ENCODE measurements at regions not wholly inside any gene's neighbourhood (a gene's known extent, or its start where the extent isn't known, plus 50 kb on each side); places are given as distances from the start of the nearest gene placed in this dataset.

DNA sequence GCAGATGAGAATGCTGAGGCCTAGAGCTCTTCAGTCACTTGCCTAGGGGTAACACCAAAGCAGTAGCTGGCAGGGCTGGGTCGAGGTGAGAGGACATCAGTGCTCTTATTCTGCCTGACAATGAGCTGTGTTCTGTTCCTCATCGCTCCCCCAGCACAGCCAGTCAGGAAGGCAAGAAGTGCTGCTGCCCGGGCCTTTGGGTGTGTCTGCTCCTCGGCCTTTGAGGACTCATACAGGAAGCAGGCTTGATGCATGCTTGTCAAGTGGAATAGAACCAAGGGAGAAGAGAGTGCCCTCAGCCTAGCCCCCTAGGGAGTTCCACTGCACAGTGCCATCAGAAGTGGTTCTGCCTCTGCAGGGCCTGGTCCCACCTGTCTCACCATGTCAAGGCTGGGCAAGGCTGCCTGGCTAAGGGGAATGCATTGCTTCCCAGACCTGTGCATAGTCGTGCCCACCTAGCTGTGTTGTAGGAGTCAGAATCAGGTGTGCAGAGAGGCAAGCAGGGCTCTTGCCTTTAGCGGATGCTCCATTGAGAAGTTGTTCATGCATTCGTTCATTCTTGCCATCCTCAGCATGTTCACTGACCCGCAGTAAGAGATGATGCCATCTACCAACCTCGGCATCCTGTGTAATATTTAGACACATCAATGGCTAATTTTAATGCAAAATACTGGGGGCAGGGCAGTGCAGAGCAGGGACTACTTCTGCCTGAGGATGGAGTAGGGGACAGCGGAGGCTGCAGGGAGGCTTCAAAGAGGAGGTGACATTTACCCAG is 156.6 kb downstream of the RPS24 start:
- Mint-ChIP-seq H3K36me3 (ENCODE audit: unreplicated experiment) (no peaks in the 10 kb centered on the region), H3K9me3 (ENCODE audit: unreplicated experiment) (no peaks in the 10 kb centered on the region), H3K4me3 (ENCODE audit: unreplicated experiment) (no peak overlapping the region), H3K27me3 (ENCODE audit: unreplicated experiment) (no peaks in the 10 kb centered on the region), H3K27ac (ENCODE audit: unreplicated experiment) (no peak overlapping the region), H3K4me1 (ENCODE audit: low read depth, unreplicated experiment) (no peaks in the 10 kb centered on the region)
- TF ChIP-seq, protein P1, sequence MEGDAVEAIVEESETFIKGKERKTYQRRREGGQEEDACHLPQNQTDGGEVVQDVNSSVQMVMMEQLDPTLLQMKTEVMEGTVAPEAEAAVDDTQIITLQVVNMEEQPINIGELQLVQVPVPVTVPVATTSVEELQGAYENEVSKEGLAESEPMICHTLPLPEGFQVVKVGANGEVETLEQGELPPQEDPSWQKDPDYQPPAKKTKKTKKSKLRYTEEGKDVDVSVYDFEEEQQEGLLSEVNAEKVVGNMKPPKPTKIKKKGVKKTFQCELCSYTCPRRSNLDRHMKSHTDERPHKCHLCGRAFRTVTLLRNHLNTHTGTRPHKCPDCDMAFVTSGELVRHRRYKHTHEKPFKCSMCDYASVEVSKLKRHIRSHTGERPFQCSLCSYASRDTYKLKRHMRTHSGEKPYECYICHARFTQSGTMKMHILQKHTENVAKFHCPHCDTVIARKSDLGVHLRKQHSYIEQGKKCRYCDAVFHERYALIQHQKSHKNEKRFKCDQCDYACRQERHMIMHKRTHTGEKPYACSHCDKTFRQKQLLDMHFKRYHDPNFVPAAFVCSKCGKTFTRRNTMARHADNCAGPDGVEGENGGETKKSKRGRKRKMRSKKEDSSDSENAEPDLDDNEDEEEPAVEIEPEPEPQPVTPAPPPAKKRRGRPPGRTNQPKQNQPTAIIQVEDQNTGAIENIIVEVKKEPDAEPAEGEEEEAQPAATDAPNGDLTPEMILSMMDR (IDR thresholded peaks at IDR 0.05; ENCODE audit: partially characterized antibody, unreplicated experiment), result no peak
- no peak for DNase-seq

DNA sequence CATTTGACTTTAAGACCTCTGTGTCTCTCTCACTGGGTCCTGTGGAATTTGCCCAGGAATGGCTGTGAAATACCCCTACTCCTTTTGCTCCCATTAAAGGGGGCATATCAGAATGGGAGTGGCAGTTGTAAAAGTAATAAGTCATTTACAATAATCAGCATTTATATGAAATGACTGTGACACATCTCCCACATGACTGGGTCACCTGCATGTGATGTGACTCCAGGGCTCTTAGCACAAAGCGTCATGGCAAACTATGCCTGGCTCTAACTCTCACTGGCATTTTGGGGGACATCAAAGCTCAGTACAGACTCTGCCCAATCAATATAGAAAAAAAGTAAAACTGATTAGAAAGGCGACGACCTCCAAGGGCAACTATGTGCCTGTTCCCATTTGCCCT is 157.6 kb downstream of the RPS24 start:
- Mint-ChIP-seq H3K9me3 (ENCODE audit: unreplicated experiment) (no peaks in the 10 kb centered on the region), H3K36me3 (ENCODE audit: unreplicated experiment) (no peaks in the 10 kb centered on the region), H3K4me1 (ENCODE audit: low read depth, unreplicated experiment) (no peaks in the 10 kb centered on the region), H3K27ac (ENCODE audit: unreplicated experiment) (no peak overlapping the region), H3K4me3 (ENCODE audit: unreplicated experiment) (no peak overlapping the region), H3K27me3 (ENCODE audit: unreplicated experiment) (no peaks in the 10 kb centered on the region)
- no peak for DNase-seq
- TF ChIP-seq, protein P1 (IDR thresholded peaks at IDR 0.05; ENCODE audit: partially characterized antibody, unreplicated experiment), result no peak

DNA sequence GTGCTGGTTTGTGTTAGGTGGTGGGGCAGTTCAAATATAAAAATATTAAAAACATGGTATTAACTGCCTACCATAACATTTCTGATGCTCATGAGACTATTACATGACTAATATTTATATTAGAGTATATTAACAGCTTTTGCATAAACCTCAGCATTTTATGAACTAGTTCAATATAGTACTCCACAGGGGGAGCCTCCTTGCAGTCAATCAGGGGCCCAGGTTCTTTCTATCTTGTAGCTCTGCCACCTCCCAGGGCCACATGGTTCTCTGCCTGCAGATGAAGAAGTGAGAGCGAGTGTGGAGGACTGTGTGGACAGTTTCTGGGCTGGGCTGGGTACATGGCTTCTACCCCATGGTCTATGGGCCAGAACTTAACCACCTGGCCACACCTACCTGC is 159.5 kb downstream of the RPS24 start:
- TF ChIP-seq, protein P1 (IDR thresholded peaks at IDR 0.05; ENCODE audit: partially characterized antibody, unreplicated experiment), result no peak
- Mint-ChIP-seq H3K27me3 (ENCODE audit: unreplicated experiment) (no peaks in the 10 kb centered on the region), H3K4me3 (ENCODE audit: unreplicated experiment) (no peak overlapping the region), H3K9me3 (ENCODE audit: unreplicated experiment) (no peaks in the 10 kb centered on the region), H3K4me1 (ENCODE audit: low read depth, unreplicated experiment) (no peaks in the 10 kb centered on the region), H3K36me3 (ENCODE audit: unreplicated experiment) (no peaks in the 10 kb centered on the region), H3K27ac (ENCODE audit: unreplicated experiment) (no peak overlapping the region)
- no peak for DNase-seq

DNA sequence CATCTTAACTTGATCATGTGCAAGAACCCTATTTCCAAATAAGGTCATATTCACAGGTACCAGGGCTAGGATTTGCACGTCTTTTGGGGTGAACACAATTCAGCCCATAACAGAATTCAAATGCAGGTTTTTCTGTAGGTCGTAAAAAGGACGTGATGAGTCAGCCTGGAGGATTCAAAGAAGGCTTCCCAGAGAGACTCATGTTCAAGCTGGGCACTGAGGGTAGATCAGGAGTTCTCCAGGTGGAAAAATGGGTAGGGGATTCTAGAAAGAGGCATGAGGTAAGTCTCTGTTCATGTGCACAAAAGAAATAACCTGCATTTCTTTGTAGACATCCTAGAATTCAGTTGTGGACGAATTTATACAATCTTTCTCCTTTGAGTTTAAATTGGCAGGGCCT is 160.4 kb downstream of the RPS24 start:
- H3K4me3 Mint-ChIP-seq (ENCODE audit: unreplicated experiment), result no peak overlapping the region
- H3K9me3 Mint-ChIP-seq (ENCODE audit: unreplicated experiment), result no peaks in the 10 kb centered on the region
- DNase-seq, result no peak
- no peak overlapping the region for H3K27ac Mint-ChIP-seq (ENCODE audit: unreplicated experiment)
- no peaks in the 10 kb centered on the region for H3K27me3 Mint-ChIP-seq (ENCODE audit: unreplicated experiment)
- no peaks in the 10 kb centered on the region for H3K36me3 Mint-ChIP-seq (ENCODE audit: unreplicated experiment)
- H3K4me1 Mint-ChIP-seq (ENCODE audit: low read depth, unreplicated experiment), result no peaks in the 10 kb centered on the region
- TF ChIP-seq, protein P1 (IDR thresholded peaks at IDR 0.05; ENCODE audit: partially characterized antibody, unreplicated experiment), result no peak

DNA sequence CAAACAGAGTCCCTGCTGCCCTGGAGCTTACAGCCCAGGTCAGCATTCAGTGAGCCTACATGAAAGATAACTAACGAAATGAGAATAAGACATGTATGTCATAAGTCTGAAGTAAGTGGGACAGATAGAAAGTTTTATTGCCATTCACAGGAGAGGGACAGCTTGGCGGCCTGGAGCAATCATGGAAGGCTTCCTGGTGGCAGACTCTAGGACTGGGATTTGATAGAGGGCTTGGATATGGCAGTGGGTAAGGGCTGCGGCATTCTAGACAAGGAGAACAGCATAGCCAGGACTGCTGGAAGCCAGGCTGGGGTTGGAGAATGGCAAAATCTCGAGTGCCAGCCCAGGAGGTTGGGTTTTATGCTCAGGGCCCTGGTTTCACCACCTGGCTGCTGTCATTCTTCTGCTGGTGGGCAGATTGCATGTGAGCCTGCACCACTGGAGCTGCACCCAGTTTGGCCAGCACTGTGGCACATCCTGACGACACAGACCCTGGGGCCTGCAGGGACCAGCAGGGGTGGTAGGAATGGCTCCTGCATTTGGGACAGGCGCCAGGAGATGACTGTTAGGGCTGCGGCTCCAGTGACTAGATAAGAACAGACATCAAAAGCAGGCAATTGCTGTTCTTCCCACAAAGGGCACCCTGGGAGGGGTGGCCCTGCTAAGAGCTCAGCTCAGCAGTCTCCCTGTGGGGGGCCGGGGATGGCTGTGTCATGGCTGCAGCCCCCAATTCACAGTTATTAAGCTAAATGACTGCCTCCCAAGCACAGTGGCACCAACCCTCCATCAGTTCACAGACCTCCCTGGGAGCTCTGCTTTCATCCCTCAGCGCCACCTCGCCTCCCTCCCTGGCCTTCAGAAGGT is 161.1 kb downstream of the RPS24 start:
- Mint-ChIP-seq H3K9me3 (ENCODE audit: unreplicated experiment) (no peaks in the 10 kb centered on the region), H3K4me1 (ENCODE audit: low read depth, unreplicated experiment) (no peaks in the 10 kb centered on the region), H3K27ac (ENCODE audit: unreplicated experiment) (no peak overlapping the region), H3K27me3 (ENCODE audit: unreplicated experiment) (no peaks in the 10 kb centered on the region), H3K4me3 (ENCODE audit: unreplicated experiment) (no peak overlapping the region), H3K36me3 (ENCODE audit: unreplicated experiment) (no peaks in the 10 kb centered on the region)
- no peak for DNase-seq
- TF ChIP-seq, protein P1 (IDR thresholded peaks at IDR 0.05; ENCODE audit: partially characterized antibody, unreplicated experiment), result no peak
